OCI-LY3 (cell line): ENCODE measurements at regions not wholly inside any gene's neighbourhood (a gene's known extent, or its start where the extent isn't known, plus 50 kb on each side); places are given as distances from the start of the nearest gene placed in this dataset.

Experiments used
- H2AFZ ChIP-seq: fragments of 200-600, 300-600 bp; shearing (Covaris generic); 2 replicates; pipeline ENCODE4 v1.6.0; 2014; ENCODE audit warnings: antibody characterized with exemption, low read depth, low read length
- H3K27ac ChIP-seq: fragments of 200-600, 300-600 bp; sonication (generic); 2 replicates; pipeline ENCODE4 v1.5.1; 2014; ENCODE audit warnings: mild to moderate bottlenecking, low read length, moderate library complexity, mixed read lengths
- H3K27me3 ChIP-seq: fragments of 200-600, 300-600 bp; sonication (generic); 2 replicates; pipeline ENCODE4 v1.6.1; 2014; ENCODE audit warnings: low read depth, low read length, mixed read lengths
- H3K36me3 ChIP-seq: fragments of 200-600, 300-600 bp; sonication (generic); replicated peaks from 2 replicates; pipeline ENCODE3; 2014; ENCODE audit warnings: low read depth, low read length, mixed read lengths
- H3K4me1 ChIP-seq: fragments of 300-600, 200-600 bp; sonication (generic); 2 replicates; pipeline ENCODE4 v1.6.1; 2014; ENCODE audit warnings: low read length, mixed read lengths
- H3K4me2 ChIP-seq: fragments of 200-600, 300-600 bp; sonication (generic); 2 replicates; pipeline ENCODE4 v1.6.1; 2014; ENCODE audit warnings: low read length, mixed read lengths
- H3K4me3 ChIP-seq: fragments of 300-600, 200-600 bp; sonication (generic); 2 replicates; pipeline ENCODE4 v1.5.1; 2014; ENCODE audit warnings: antibody characterized with exemption, mild to moderate bottlenecking, low read length, moderate library complexity
- H3K79me2 ChIP-seq: fragments of 300-600, 200-600 bp; shearing (Covaris generic); 2 replicates; pipeline ENCODE4 v1.6.1; 2014; ENCODE audit warnings: mild to moderate bottlenecking, low read length, mixed read lengths
- H3K9ac ChIP-seq: fragments of 300-600, 200-600 bp; shearing (Covaris generic); 2 replicates; pipeline ENCODE4 v1.6.0; 2014; ENCODE audit warnings: mild to moderate bottlenecking, low read length, moderate library complexity
- H3K9me3 ChIP-seq: fragments of 200-600, 300-600 bp; shearing (Covaris generic); 2 replicates; pipeline ENCODE4 v1.6.1; 2014; ENCODE audit warnings: low read length, mixed read lengths; ENCODE audit not compliant: insufficient read depth
- H4K20me1 ChIP-seq: fragments of 200-600, 300-600 bp; sonication (generic); 2 replicates; pipeline ENCODE4 v1.6.1; 2016; ENCODE audit warnings: low read length, mixed read lengths; ENCODE audit not compliant: insufficient read depth
- EZH2phosphoT487 ChIP-seq: fragments of 200-600 bp; shearing (Covaris generic); IDR thresholded peaks from 2 replicates; pipeline ENCODE4 v1.6.1; 2018; ENCODE audit warnings: antibody characterized with exemption, mixed run types, low read depth
- TF ChIP-seq, protein P1 (sequence below): fragments of 200-600, 300-600 bp; sonication (generic); IDR thresholded peaks from 2 replicates; pipeline ENCODE4 v1.5.1; 2014; ENCODE audit warnings: antibody characterized with exemption, low read length, low read depth

DNA sequence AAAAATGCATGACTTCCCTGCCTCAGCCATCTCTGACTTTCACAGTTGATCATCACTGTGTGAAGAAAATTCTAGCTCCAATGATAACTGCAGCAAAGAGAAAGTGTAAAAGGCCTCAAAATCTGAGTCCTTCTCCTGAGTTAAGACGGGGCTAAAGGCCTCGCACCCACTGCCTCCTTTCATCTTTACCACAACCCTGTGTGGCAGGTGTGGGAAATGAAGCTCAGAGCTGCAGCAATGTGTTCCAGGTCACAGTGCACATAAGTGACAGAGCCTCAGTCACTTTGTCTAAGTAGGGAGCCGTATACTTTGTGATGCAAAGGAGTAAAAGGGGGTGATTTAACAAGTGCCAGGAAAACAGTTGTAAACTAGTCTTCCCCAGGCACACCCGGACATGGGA lies 144.7 kb upstream of the TMCC3 start:
- H4K20me1 ChIP-seq, result peaks cover 8% of the 10 kb centered on the region; the same call in 1 of the 2 replicates
- H3K4me2 ChIP-seq, result no peak overlapping the region
- H3K36me3 ChIP-seq, result peaks cover 17% of the 10 kb centered on the region
- peaks cover 35% of the 10 kb centered on the region for H3K79me2 ChIP-seq
- no peak overlapping the region for H3K9ac ChIP-seq
- H3K27me3 ChIP-seq, result no peaks in the 10 kb centered on the region
- no peak overlapping the region for H2AFZ ChIP-seq
- no peak overlapping the region for H3K27ac ChIP-seq
- peaks cover 13% of the 10 kb centered on the region for H3K4me1 ChIP-seq
- no peak for TF ChIP-seq EZH2phosphoT487
- TF ChIP-seq, protein P1, sequence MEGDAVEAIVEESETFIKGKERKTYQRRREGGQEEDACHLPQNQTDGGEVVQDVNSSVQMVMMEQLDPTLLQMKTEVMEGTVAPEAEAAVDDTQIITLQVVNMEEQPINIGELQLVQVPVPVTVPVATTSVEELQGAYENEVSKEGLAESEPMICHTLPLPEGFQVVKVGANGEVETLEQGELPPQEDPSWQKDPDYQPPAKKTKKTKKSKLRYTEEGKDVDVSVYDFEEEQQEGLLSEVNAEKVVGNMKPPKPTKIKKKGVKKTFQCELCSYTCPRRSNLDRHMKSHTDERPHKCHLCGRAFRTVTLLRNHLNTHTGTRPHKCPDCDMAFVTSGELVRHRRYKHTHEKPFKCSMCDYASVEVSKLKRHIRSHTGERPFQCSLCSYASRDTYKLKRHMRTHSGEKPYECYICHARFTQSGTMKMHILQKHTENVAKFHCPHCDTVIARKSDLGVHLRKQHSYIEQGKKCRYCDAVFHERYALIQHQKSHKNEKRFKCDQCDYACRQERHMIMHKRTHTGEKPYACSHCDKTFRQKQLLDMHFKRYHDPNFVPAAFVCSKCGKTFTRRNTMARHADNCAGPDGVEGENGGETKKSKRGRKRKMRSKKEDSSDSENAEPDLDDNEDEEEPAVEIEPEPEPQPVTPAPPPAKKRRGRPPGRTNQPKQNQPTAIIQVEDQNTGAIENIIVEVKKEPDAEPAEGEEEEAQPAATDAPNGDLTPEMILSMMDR, result no peak
- H3K4me3 ChIP-seq, result no peak overlapping the region
- H3K9me3 ChIP-seq, result no peaks in the 10 kb centered on the region

DNA sequence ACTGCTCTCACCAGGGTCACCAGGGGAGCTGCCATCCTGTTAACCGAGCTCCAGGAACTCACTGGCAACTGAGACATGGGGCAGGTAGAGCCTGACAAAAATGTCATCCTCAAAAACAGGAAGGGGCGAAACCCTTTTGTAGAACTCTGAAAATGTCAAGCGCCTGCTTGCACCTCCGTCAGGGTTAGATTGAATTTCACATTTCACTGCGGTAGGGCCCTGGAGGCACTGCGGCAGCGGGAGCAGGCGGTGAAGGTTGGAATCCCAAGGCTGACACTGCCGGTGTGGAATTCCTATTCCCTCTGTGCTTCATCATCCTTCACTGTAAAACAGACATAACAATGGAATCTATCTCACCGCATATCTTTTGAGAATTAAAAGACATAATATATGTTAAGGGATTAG lies 142.8 kb upstream of the TMCC3 start:
- no peaks in the 10 kb centered on the region for H3K27me3 ChIP-seq
- H2AFZ ChIP-seq, result no peak overlapping the region
- no peak overlapping the region for H3K4me3 ChIP-seq
- H4K20me1 ChIP-seq, result peaks cover 8% of the 10 kb centered on the region; the same call in 1 of the 2 replicates
- TF ChIP-seq EZH2phosphoT487, result no peak
- TF ChIP-seq, protein P1, result no peak
- H3K4me2 ChIP-seq, result no peak overlapping the region
- H3K4me1 ChIP-seq, result peaks cover 13% of the 10 kb centered on the region
- peaks cover 22% of the 10 kb centered on the region for H3K79me2 ChIP-seq
- peaks cover 17% of the 10 kb centered on the region for H3K36me3 ChIP-seq
- no peak overlapping the region for H3K27ac ChIP-seq
- no peak overlapping the region for H3K9ac ChIP-seq
- H3K9me3 ChIP-seq, result no peaks in the 10 kb centered on the region

DNA sequence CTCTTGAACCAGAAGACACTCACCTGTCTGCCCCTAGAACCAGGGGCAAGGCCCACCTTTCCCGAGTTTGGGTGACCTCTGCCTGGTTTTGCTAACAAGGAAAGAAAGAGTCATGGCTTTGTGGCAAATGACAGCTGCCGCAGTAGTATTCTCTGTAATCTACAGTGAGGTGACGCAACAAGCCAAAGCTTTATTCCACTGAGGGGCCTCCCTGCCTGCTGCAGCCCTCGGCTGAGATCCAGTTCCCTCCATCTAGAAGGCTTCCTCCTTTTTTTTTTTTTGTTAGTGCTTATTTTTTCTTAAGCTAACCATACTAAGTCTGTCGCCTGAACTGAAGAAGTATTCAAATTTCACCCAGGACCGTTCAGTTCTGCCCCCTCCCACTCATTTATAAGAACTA lies 142.3 kb upstream of the TMCC3 start:
- peaks cover 13% of the 10 kb centered on the region for H3K4me1 ChIP-seq
- H3K36me3 ChIP-seq, result peaks cover 17% of the 10 kb centered on the region
- no peak overlapping the region for H3K4me2 ChIP-seq
- no peak overlapping the region for H2AFZ ChIP-seq
- H3K4me3 ChIP-seq, result no peak overlapping the region
- no peaks in the 10 kb centered on the region for H3K9me3 ChIP-seq
- peaks cover 20% of the 10 kb centered on the region for H3K79me2 ChIP-seq
- H3K27ac ChIP-seq, result no peak overlapping the region
- H3K9ac ChIP-seq, result no peak overlapping the region
- TF ChIP-seq, protein P1, result no peak
- no peak for TF ChIP-seq EZH2phosphoT487
- no peaks in the 10 kb centered on the region for H3K27me3 ChIP-seq
- H4K20me1 ChIP-seq, result peaks cover 8% of the 10 kb centered on the region; the same call in 1 of the 2 replicates

DNA sequence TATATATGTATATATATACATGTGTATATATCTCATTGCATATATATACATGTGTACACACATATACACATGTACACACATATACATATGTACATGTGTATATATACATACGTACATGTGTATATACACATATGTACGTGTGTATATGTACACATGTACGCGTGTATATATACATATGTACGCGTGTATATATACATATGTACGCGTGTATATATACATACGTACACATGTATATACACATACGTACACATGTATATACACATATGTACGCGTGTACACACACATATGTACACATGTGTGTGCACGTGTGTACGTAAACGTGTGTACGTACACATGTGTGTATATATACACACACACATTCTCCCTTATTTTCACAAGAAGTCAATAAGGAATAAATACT lies 141.6 kb upstream of the TMCC3 start:
- Histone ChIP-seq H3K4me2 (no peak overlapping the region), H2AFZ (no peak overlapping the region), H3K27ac (no peak overlapping the region), H3K27me3 (no peaks in the 10 kb centered on the region), H4K20me1 (peaks cover 8% of the 10 kb centered on the region; the same call in 1 of the 2 replicates), H3K9me3 (no peaks in the 10 kb centered on the region), H3K9ac (no peak overlapping the region), H3K4me3 (no peak overlapping the region), H3K79me2 (peaks cover 20% of the 10 kb centered on the region), H3K36me3 (peaks cover 23% of the 10 kb centered on the region), H3K4me1 (peaks cover 13% of the 10 kb centered on the region)
- TF ChIP-seq, protein P1, result no peak
- TF ChIP-seq EZH2phosphoT487, result no peak
